Ureter (tissue), 1 donor: ENCODE measurements at regions not wholly inside any gene's neighbourhood (a gene's known extent, or its start where the extent isn't known, plus 50 kb on each side); places are given as distances from the start of the nearest gene placed in this dataset.
A peak's percentile ranks its signal among the peaks of the same experiment; 100 is the strongest.
"Not testable (repeated sequence)": the region's sequence is repeated elsewhere in the genome, so short reads cannot be mapped to it uniquely, and the experiment has no call there.

Experiments used
- DNase-seq: peaks from one replicate; pipeline ENCODE4 v3.0.0-alpha.2; 2020; ENCODE audit warnings: low spot score
- donor health status: DM: yes; HTN: yes; CAD: no.

GRCh38 chr1:761791-762190, 75.3 kb upstream of the OR4F16 start:
- not testable (repeated sequence) for DNase-seq

DNA sequence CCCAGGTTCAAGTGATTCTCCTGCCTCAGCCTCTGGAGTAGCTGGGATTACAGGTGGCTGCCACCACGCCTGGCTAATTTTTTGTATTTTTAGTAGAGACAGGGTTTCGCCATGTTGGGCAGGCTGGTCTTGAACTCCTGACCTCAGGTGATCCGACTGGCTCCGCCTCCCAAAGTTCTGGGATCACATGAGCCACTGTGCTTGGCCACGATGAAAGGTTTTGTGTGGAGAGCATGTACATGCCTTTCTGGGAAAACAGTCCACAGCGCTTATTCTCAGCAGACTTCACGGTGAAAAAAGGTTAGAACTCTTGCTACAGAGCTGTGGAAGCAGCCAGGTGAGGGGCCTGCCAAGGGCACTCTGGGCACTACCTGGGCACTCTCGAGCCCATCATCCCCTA, 85.0 kb upstream of the OR4F16 start:
- not testable (repeated sequence) for DNase-seq

GRCh38 chr1:777480-778180, 91.2 kb upstream of the OR4F16 start:
- peak; percentile 44 for DNase-seq

DNA sequence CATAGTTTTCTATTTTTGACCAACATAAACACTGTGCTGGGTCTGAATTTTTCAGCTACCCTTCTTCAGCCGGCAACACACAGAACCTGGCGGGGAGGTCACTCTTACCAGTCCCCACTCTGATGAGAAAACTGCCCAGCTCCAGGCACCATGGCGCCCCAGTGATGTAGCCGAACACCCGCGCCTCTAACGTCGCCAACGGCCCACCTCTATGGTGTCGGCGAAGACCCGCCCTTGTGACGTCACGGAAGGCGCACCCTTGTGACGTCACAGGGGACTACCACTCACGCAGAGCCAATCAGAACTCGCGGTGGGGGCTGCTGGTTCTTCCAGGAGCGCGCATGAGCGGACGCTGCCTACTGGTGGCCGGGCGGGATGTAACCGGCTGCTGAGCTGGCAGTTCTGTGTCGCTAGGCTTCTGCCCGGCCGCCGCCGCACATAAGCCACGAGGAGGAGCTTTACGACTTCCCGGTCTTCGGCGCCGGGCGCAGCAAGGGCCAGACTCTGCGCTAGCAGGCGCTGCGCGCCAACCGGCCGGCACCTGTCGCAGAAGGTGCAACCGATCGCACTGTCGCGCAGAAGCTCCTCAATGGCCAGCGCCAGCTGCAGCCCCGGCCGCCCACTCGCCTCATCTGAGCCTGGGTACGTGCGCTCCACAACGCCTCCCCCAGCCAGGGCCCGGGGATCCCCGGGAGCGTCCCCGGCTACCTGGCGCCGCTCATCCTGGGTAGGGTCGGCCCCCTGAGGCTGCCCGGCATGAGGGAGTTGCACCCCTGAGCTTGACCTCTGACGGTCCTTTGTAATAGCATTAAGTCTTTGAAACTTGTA, 92.2 kb upstream of the OR4F16 start:
- DNase-seq: peak; percentile 99

- DNase-seq: peak; percentile 49
Measured at GRCh38 chr1:779621-780020, 93.2 kb upstream of the OR4F16 start.

- DNase-seq: no peak
Measured at GRCh38 chr1:788835-789234, 102.4 kb upstream of the OR4F16 start.

- not testable (repeated sequence) for DNase-seq
Measured at GRCh38 chr1:789606-790005, 103.2 kb upstream of the OR4F16 start.

GRCh38 chr1:790388-790930, 104.0 kb upstream of the OR4F16 start:
- not testable (repeated sequence) for DNase-seq

GRCh38 chr1:794310-794709, 107.9 kb upstream of the OR4F16 start:
- DNase-seq: not testable (repeated sequence)

- DNase-seq: not testable (repeated sequence)
Measured at GRCh38 chr1:794918-795584, 108.6 kb upstream of the OR4F16 start.

DNA sequence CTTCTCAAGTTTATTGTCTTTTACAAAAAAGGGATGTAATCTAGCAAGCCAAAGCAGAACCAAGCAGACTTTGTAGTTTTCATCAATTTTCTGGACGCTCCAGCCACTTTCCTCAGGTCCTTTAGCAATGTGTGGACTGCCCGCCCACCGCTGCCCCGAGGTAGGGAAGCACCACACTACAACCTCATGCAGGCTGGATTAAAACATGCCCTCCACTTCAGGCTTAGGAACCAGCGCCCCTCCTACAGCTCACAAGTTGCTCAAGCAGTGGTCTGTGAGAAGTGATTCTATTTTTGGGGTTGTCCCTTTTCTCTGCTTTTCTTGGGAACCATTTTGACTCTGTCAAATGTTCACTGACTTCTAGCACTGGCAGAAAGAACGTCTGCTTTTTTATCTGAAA, 111.2 kb upstream of the OR4F16 start:
- not testable (repeated sequence) for DNase-seq

DNA sequence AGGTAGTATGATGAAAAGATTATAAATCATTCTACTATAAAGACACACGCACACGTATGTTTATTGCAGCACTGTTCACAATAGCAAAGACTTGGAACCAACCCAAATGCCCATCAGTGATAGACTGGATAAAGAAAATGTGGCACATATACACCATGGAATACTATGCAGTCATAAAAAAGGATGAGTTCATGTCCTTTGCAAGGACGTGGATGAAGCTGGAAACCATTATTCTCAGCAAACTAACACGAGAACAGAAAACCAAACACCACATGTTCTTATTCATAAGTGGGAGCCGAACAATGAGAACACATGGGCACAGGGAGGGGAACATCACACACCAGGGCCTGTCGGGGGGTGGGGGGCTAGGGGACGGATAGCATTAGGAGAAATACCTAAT, 113.9 kb upstream of the OR4F16 start:
- not testable (repeated sequence) for DNase-seq

DNA sequence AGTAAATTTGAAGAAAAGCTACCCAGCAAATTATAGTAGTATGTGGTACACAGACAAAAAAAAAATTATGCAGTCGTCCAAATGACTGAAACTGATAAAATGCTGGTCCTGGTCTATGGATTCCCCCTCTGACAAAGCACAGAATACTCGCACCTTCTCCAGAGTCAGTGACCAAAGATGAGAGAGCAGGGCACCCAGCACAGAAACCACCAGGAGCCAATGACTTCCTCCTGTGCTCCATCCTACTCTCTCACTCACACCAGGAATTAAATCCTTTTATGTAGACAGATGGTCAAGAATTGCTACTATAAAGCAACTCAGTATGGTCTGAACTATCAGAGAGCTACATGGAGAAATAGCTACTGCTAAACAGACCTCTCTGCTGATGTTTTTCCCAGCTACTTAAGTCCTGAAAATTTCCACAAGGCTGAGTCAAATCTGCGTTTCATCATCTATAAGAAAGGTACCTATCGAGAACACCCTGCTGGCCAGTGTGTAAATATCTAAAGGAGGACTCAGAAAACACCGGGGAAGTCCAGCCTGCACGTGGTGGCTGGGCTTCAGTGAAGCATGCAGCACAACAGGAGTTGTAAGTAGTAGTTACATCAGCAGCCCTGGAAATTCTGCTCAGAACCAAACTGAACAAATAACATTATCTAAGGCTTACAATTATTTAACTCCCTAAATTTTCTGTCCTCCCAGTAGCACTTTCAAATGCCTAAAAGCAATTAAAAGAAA, 118.1 kb upstream of the OR4F16 start:
- not testable (repeated sequence) for DNase-seq

- not testable (repeated sequence) for DNase-seq
Measured at GRCh38 chr1:805310-805709, 118.4 kb upstream of the SAMD11 start.

GRCh38 chr1:807066-807465, 116.7 kb upstream of the SAMD11 start:
- DNase-seq: not testable (repeated sequence)

- not testable (repeated sequence) for DNase-seq
Measured at GRCh38 chr1:807699-808390, 115.9 kb upstream of the SAMD11 start.

DNA sequence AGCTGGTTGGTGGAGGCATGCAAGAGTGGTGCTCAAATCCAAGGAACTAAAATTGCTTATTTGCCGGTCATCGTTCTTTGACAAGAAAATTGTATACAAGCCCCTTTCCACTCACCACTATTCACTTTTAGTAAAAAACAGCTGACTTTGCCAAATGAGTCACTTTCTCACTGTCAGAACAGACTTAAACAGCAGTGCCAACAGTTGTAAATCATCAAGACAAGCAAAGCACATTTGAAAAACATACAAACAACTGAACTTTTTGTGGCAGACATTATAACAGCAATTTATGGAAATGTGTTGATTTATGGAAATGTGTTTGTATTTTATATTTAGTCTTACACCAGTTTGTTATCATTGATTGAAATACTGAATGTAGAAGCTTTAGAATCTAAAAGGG, 112.8 kb upstream of the SAMD11 start:
- not testable (repeated sequence) for DNase-seq

DNA sequence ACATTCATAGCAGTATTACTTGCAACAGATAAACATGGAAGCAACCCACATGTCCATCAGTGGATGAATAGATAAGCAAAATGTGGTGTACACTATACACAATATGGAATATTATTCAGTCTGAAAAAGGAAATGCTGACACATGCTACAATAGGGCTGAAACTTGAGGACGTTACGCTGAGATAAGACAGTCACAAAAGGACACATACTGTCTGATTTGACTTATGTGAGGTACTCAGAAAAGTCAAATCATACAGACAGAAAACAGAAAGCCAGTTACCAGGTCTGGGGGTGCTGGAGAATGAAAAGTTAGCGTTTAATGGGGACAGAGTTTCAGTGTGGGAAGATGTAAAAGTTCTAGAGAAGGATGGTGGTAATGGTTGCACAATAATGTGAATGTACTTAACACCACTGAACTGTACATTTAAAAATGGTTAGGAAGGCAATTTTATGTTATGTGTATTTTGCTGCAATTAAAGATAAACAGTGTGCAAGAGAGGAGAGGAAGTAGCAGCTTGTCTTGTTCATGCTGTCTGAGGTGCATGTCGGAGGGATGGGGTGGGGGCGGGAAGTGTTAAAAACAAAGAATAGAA, 111.1 kb upstream of the SAMD11 start:
- not testable (repeated sequence) for DNase-seq

GRCh38 chr1:814543-814942, 109.2 kb upstream of the SAMD11 start:
- not testable (repeated sequence) for DNase-seq

GRCh38 chr1:815147-815922, 108.4 kb upstream of the SAMD11 start:
- DNase-seq: not testable (repeated sequence)
